SK-N-MC (cell line): ENCODE measurements at regions not wholly inside any gene's neighbourhood (a gene's known extent, or its start where the extent isn't known, plus 50 kb on each side); places are given as distances from the start of the nearest gene placed in this dataset.

Experiments
- EZH2 ChIP-seq: fragments of 200-600 bp; sonication (generic); IDR thresholded peaks from one replicate; pipeline ENCODE4 v1.6.1; 2017; ENCODE audit warnings: antibody characterized with exemption
- FOXP2 ChIP-seq: optimal IDR thresholded peaks from 2 replicates; pipeline ENCODE3; 2011; ENCODE audit warnings: mild to moderate bottlenecking, moderate library complexity; ENCODE audit not compliant: insufficient read depth; ENCODE audit errors: extremely low read length, control extremely low read depth
- POLR2AphosphoS5 ChIP-seq: IDR thresholded peaks from 2 replicates; pipeline ENCODE4 v1.6.1; 2012; ENCODE audit warnings: mild to moderate bottlenecking, low read depth, low read length, borderline replicate concordance

DNA sequence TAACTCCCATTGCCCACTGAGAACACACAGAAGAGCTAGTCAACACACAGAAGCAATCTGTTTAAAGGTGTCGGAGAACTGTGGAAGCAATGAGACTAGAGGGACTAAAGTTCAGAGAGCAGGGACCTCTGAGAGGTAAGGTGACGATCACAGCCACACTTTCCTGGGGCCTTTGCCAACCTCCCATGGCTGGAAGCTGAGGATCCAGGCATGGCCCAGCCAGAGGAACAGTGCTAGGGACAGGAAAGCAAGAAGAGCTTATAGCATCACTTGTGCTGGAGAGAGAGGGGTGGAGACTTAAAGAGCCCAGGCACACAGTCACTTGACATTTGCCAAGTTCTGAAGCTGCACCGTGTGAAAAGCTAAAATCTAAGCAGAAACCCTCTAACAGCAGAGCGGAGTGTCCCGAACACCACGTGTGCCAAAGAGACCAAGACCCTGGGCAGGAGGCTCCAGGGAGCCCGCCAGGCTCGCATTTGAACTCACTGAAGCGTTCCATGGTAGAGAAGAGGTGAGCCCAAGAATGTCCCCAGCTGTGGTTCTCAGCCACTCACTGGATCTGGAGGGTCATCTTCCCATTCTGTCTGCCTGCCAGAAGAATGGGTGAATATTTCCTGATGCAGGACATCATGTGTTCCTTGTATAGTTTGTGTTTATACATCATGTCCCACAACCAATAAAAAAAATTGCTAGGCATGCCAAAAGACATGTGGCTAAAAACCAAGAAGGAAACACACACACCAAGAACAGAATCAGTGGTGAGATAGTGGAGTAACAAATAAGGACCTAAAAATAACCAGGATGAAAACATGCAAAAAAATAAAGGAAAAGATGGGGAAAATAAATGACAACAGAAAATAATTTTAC, 174.0 kb upstream of the C14orf180 start:
- TF ChIP-seq EZH2 (no peak), POLR2AphosphoS5 (no peak), FOXP2 (no peak)
